Left lobe of liver (tissue), 2 donors: ENCODE measurements at regions not wholly inside any gene's neighbourhood (a gene's known extent, or its start where the extent isn't known, plus 50 kb on each side); places are given as distances from the start of the nearest gene placed in this dataset.

Source experiments
- ATAC-seq: fragments of 200-7000 bp; cut with Tn5 transposase; one replicate; pipeline ENCODE4 v1.9.1; 2020; ENCODE audit warnings: mild to moderate bottlenecking, moderate library complexity
- DNase-seq: peaks from one replicate; pipeline ENCODE4 v3.0.0-alpha.2; 2020; ENCODE audit warnings: low spot score
- donor health status: DM: no; HTN: no; CAD: no; lungs with moderate emphysema.
- donor health status: DM: no; HTN: yes; CAD: no.

DNA sequence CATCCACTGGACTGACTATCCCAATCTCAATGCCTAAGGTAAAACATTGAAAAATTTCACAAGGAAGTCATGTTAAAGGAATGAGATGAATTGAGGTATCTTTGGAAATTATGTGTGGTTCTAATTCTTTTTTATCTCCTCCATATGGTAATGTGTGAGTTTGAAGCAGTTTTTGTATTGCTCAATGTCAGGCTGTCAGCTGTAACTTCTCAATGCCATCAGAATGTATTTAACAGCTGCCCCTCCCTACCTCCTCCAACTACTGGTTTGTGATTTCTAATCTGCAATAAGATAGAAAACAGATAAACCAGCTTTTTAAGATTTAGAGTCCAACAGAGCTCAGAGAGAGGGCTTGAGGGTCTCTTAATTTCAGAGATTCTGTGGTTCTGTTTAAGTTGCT is 1005.8 kb upstream of the ADGRB3 start:
- no peak for ATAC-seq
- DNase-seq = no peak

DNA sequence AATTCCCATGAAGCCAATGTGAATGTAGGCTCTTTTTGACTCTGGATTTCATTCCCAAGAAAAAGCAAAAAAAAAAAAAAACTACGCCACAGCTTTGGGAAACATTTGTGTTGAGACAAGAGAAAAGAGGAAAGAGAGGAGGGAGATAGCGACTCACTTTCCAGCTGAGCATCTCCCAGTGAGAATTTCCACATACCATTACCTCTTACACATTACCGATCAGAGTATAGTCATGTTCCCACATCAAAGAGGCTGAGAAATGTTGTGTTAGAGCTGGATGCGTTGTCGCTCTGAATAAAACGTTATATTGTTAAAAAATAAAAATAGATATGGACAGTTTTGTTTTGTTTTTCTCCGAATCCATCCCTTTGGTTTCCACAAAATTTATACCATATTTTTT is 1019.3 kb upstream of the ADGRB3 start:
- ATAC-seq = no peak
- no peak for DNase-seq

DNA sequence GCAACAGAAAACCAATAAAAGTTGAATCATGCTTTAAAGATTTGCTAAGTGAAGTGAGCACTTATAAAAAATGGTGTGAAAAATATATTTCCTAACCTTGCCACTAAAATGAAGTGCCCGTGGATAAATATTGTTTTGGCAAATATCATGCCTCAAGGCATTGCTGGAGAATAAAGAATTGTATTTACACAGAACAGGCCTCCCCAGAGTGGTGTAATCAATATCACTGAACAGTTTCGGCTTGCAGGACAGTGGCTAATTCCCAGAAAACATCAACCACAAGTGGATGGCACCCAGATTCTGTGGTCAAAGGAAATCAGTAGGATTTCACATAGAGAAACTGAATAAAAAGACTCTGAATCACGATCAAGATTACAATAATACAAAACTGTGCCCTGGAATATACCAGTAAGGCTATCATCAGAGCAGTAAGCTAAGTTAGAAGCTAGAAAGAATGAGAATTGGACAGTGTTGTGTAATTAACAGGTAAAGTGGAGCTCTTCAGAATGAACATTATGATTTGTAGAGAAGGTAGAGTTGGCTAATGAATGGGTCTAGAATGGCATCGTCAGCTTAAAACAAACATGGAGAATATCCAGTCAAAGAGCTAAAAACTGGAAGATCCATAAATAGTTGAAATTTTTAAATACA is 1026.9 kb upstream of the ADGRB3 start:
- ATAC-seq = peak; percentile 80
- peak; percentile 42 for DNase-seq

DNA sequence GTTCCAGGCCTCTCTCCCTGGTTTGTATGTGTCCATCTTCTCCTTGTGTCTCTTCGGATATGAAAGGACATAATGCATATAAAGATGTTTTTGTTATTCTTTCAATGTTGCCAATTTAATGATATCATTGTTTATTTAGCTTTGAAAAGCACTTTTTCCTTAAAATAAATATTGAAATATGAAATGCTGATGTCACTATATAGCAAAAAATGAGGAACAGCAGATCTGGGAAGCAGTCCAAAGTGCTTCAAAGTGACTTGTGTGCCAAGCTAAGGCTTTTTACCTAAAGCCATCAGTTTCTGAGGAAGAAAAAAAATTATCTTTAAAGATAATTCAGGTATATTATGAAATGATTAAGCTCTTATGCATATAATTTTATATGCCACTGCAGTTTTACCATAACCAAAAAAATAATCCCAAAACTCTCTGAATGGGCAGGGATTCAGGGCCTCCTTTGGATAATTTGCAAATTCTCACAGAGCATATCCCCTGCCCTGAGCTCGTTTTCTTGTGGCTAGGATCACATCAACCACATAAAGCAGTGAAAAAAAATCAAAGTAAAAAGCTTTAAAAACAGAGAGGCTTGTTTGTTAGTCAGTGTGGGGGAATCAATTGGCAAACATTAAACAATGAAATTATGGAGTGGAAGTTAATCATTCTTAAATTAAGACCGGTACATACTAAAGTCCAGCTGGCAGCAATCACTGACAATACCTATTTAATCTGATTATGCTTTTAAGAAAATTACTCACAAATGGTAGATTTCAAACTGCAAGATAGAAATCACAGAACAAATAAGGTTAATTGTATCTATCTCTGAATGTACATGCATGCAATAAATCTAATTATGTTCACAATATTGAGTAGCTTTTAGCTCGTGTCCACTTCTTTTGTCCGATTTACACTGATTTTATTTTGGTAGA is 1027.9 kb upstream of the ADGRB3 start:
- DNase-seq (no peak), ATAC-seq (peak; percentile 87)

DNA sequence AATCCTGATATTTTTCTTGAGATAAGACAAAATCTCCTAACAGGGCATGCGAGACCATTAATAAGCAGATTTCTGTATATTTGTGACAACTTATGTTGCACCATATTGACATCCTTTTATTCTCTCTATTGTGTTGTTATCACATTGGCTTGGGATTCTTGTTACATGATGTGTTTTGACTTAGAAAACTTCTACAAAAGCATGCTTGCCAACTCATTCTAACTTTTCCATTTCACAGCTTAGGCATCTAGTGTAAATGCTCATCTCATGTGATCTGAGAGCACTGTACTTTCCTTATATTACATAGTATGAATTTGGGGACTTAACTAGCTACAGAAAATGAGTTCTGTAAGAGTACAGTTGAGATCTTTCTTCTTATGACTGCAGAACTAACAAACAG is 1040.7 kb upstream of the ADGRB3 start:
- DNase-seq (no peak), ATAC-seq (no peak)

DNA sequence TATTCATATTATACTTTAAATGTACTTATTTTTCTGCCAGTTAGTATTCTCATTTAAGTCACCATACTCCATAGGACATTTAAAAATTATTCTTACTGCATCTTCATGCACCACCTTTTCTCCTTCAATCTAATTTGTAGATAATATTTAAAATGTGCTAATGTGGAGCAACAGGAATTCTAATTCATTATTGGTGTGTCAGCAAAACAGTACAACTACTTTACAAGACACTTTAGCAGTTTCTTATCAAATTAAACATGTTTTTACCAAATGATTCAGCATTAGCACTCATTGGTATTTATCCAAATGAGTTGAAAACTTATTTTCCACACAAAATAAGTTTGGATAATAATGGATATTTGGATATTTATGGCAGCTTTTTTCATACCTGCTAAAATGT is 1041.8 kb upstream of the ADGRB3 start:
- DNase-seq (no peak), ATAC-seq (no peak)

DNA sequence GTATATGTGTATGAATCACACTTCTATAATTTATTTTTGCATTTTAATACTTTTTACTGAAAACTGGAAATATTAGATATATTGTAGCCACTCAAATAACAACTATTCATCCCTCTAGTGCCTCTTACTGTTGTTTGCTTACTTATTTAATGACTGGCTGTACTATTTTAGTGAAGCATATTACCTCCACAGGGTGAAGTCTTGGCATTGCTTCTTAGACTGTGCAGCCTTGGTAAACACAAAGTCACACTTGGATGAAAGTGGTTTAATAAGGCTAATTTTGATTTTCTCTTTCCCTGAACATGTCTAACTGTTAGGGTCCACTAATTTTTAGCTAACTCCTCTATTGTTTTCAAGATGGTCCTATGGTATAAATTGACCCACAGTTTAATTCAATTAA is 1043.2 kb upstream of the ADGRB3 start:
- ATAC-seq (no peak), DNase-seq (no peak)

DNA sequence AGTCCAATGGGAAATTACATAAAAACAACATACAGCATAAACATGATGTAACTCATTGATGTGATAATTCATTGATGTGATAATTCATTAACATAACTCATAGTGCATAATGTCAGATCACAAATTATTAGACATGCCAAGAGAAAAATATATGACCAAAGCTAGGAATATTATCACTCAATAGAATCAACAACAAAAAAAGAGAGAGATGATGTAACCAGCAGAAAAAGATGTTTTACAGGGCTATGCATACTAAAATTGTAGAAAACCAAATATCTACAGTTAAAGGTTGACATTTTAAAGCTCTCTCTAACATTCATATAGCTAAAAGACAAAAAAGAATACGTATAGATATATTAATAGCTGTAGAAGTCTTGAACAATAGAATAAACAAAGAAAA is 1067.2 kb upstream of the ADGRB3 start:
- DNase-seq = no peak
- ATAC-seq = no peak

DNA sequence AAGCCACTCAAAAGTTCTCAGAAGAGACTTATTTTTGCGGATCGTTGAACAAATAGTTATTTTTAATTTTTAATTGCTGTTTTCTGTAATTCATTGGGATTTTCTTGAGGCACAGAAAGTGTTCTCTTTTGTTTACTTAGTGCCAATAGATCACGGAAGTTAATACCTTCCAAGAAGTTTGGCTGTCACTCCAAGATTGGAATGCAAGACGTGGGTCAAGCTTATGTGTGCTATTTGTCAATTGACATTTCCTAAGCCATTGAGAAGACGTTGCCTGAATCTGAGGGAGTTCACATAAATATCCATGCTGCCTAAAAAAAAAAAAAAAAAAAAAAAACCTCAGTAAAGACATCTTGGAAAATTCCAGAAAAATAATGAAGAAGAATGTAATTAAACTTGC is 1071.4 kb upstream of the ADGRB3 start:
- DNase-seq = no peak
- ATAC-seq = no peak

DNA sequence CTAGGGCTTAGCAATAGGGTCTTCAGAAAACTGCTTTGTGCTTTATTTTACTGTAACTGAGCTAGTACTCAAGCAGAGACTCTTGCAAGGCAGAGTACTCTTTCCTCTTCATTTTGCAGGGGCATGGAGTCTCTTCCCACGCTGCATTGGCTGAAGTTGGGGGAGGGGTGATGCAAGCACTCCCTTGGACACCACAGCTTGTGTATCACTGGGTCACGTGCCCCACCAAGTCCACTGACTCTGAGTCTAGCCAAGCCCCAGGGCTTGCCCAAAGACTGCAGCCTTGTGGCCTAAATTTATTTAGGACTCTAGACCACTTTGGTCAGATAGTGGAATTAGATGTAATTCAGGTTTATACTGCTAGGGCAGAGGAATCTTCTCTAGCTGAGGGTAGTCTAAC is 1075.0 kb upstream of the ADGRB3 start:
- ATAC-seq (no peak), DNase-seq (no peak)

DNA sequence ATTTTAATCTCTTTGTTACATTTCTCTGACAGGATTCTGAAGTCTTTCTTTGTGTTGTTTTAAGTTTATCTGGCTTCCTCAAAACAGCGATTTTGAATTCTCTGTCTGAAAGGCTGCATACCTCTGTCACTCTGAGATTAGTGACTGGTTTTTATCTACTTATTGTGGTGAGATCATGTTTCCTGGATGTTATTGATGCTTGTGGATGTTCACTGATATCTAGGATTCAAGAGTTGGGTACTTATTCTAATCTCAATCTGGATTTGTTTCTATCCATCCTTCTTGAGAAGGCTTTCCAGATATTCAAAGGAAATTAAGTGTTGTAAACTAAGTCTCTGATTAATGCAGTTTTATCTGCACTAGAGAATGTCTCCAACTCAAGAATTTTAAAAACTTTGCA is 1076.1 kb upstream of the ADGRB3 start:
- DNase-seq = no peak

DNA sequence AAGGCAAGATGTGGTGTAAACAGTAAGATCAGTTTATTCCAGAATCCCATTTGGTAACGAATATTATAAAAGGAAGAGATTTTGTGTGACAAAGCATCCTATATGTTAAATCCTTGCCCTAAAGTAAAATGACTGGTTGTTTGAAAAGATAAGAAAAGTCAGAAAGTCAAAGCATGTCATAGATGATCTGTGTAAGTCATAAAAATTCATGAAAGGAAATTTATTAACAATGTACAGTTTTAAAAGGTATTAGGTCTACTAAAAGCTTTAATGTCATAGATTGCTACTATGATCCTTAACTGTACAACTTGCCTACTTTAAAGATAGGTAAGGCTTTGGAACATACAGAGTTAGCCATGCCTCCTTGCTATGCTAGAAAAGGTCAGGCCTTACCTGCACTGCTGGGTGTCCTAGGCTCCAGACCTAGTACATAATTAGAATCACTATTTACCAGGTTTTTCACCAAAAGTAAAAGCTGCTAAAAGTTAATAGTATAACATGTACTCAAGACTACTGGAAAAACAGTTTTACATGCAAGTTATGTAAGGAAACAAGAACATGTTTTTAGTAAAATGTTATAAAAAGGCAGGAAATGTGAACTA is 1090.1 kb upstream of the ADGRB3 start:
- ATAC-seq = no peak

More for the DNA sequence above, 1076.1 kb upstream of the ADGRB3 start:
- ATAC-seq = no peak

DNA sequence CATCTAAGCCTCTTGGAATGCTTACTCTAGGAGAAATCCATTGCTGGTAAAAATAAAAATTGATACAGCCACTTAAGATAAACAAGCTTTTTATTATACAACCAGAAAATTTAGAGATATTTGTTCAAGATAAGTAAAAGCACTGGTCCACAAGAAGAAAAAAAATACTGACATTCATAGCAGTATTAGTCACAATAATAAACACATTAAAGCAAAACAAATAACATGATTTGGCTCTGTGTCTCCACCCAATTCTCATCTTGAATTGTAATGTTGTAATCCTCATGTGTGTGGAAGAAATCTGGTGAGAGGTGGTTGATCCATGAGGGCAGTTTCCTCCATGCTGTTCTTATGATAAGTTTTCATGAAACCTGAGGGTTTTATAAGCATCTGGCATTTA is 1093.5 kb upstream of the ADGRB3 start:
- no peak for DNase-seq
- no peak for ATAC-seq

More for the DNA sequence above, 1090.1 kb upstream of the ADGRB3 start:
- no peak for DNase-seq

DNA sequence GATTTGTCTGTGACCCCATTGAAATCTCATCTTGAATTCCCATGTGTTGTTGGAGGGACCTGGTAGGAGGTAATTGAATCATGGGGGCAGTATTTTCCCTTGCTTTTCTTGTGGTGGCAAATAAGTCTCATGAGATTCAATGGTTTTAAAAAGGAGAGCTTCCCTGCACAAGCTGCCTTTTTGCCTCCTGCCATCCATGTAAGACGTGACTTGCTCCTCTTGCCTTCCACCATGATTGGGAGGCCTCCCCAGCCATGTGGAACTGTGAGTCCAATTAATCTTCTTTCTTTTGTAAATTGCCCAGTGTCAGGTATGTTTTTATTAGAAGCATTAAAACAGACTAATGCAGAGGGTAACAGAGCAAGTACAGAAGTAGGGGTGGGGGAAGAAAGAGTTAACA is 1097.0 kb upstream of the ADGRB3 start:
- DNase-seq (no peak), ATAC-seq (no peak)

DNA sequence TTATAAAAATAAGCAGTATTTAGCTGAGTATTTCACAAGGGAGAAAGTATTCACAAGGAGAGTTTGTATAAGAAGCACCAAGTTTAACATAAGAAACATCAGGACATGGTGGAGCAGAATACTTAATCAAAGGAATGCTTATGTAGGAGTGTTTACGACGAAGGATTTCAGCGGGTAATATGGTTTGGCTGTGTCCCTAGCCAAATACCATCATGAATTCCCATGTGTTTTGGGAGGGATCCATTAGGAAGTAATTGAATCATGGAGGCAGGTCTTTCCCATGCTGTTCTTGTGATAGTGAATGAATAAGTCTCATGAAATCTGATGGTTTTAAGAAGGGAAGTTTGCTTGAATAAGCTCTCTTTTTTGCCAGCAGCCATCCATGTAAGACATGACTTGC is 1099.1 kb upstream of the ADGRB3 start:
- no peak for ATAC-seq
- DNase-seq = no peak

DNA sequence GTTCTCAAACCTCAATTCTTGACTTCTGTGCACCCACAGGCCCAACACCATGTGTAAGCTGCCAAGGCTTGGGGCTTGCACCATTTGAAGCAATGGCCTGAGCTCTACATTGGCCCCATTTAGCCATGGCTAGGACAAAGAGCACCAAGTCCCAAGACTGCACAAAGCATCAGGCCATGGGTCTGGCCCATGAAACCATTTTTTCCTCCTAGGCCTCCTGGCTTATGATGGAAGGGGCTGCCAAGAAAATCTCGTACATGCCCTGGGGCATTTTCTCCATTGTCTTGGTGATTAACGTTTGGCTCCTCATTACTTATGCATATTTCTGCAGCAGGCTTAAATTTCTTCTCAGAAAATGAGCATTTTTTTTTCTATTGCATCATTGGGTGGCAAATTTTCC is 1128.7 kb upstream of the ADGRB3 start:
- ATAC-seq (no peak), DNase-seq (no peak)

DNA sequence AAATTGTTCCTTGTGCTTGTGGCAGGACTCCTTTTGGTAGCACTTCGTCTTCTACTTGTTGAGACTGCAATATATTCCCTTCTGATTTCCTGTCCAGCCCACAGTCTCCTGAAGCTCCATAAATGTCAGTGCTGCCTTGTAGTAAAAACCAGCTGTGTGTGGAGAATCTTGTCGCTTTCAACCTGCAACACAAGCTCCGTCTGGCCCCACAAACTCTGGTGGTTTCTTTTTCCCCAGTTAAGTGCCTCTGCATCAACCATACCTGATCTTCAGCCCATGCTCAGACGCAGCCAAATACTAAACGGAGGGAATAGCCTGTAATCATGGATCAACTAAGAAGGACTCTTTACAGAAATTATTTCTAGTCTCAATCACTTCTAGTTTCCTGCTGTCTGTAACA is 1133.3 kb upstream of the ADGRB3 start:
- ATAC-seq = no peak
- no peak for DNase-seq

DNA sequence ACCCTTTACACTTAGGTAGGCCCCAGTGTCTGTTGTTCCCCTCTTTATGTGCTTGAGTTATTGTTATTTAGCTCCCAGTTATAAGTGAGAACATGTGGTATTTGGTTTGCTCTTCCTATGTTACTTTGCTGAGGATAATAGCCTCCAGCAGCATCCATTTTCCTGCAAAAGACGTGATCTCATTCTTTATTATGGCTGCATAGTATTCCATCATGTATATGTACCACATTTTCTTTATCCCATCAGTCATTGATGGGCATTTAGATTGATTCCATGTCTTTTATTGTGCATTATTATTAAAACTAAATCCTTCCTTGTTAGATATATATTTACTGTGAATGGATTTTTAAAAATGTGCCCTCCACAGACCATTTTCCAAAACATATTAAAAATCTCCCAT is 1137.3 kb upstream of the ADGRB3 start:
- DNase-seq (no peak), ATAC-seq (no peak)

DNA sequence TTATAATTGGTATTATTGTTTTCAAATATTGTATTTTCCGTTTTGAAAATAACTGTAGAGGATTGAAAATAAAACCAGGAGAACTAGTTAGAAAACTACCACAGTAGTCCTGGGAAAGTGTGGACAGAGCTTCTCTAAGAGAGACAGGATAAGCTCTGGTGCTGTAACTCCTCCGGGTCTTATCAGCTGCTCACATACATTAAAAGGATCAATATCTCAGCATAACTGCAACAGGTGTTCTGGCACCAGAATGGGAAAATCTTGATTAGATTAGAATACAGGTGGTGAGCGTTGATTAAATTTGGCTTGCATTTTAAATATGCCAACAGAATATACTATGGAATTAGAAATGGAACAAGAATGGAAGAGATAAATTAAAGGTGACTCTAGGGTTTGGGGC is 1138.9 kb upstream of the ADGRB3 start:
- DNase-seq = no peak

DNA sequence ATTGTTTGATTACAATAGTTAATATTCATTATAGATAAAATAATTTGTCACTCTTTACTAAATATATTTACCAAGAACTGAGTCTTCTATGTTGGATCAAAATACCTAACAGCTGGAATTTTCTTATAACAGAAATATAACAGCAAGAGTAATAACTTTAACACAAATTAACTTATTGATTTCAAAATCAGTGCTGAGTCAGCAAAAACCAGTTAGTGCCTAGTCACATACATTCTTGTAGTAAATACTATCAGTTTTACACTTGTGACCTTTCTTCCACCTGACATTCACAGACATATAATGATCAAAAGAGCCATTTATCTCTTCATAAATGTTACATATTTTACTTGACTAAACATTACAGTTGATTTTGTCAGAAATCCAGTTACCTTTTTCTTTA is 1141.4 kb upstream of the ADGRB3 start:
- ATAC-seq (no peak), DNase-seq (no peak)

More for the DNA sequence above, 1138.9 kb upstream of the ADGRB3 start:
- no peak for ATAC-seq

DNA sequence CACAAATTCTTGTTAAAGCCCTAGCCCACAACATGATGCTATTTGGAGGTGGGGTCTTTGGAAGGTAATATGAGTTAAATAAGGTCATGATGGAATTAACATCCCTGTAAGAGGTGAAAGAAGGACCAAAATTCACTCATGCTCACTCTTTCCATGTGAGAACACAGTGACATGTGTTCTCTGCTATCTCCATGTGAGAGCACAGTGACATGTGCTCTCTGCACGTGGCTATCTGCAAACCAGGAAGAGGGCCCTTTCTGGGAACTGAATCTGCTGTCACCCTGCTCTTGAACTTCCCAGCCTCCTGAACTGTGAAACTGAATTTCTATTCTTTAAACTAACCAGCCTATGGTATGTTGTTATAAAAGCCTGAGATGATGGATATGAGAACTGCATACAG is 1159.4 kb upstream of the ADGRB3 start:
- DNase-seq (no peak), ATAC-seq (no peak)

DNA sequence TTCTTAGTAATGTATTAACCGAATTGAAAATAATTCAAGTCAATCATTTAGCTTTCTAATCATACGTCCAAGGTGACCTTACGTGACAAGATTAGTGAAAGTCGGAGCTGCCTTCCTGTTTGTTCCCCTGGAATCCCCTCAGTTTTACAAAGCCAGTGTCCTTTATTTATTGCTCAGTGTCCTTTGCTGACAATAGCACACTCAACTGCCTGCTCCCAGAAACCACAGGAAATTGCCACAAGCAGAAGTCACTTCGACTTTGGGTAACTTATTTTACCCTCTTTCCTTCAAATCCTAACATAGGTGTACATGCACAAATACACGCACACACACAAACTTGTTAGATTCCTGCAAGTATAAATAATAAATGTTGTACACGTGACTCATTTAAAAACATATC is 1167.7 kb upstream of the ADGRB3 start:
- DNase-seq (no peak), ATAC-seq (no peak)
